PC-3 (cell line): ENCODE measurements at regions not wholly inside any gene's neighbourhood (a gene's known extent, or its start where the extent isn't known, plus 50 kb on each side); places are given as distances from the start of the nearest gene placed in this dataset.

Source experiments
- ATAC-seq: fragments of 200-7000 bp; cut with Tn5 transposase; 2 replicates; pipeline ENCODE4 v1.9.1; 2020; ENCODE audit warnings: mild to moderate bottlenecking, moderate library complexity
- BruUV-seq: library from RNA; stranded (reverse); fragments of 400-500 nt; replicated peaks from 2 replicates; lab custom pipeline; 2021; lab: Mats Ljungman, UMichigan
- CTCF ChIA-PET: fragments of 300-600 bp; sonication (Branson Sonifier 250); formaldehyde crosslinking; loops from one replicate; lab custom pipeline; 2022; ENCODE audit warnings: antibody characterized with exemption; lab: Charles Lee
- POLR2A ChIA-PET: fragments of 300-600 bp; sonication (Branson Sonifier 250); formaldehyde crosslinking; loops from one replicate; lab custom pipeline; 2022; ENCODE audit warnings: antibody characterized with exemption; ENCODE audit not compliant: unreplicated experiment; lab: Charles Lee
- DNase-seq: peaks from one replicate; pipeline ENCODE4 v3.0.0-alpha.2; 2015
- H2AFZ ChIP-seq: fragments of 300-600 bp; sonication (generic); 2 replicates; pipeline ENCODE4 v1.6.0; 2016; ENCODE audit warnings: antibody characterized with exemption, low read length
- H3F3A ChIP-seq: fragments of 300-600 bp; sonication (generic); one replicate; pipeline ENCODE4 v1.6.0; 2017; ENCODE audit warnings: antibody characterized with exemption, low read length, control low read depth, mild to moderate bottlenecking; ENCODE audit not compliant: unreplicated experiment
- H3K27ac ChIP-seq: fragments of 300-600 bp; sonication (generic); 2 replicates; pipeline ENCODE4 v1.5.1; 2016; ENCODE audit warnings: mild to moderate bottlenecking, low read length
- H3K27me3 ChIP-seq: fragments of 300-600 bp; sonication (generic); 2 replicates; pipeline ENCODE4 v1.6.1; 2016; ENCODE audit warnings: low read length, mixed read lengths
- H3K36me3 ChIP-seq: fragments of 300-600 bp; sonication (generic); 2 replicates; pipeline ENCODE4 v1.6.1; 2016; ENCODE audit warnings: low read depth, mixed run types, low read length, mixed read lengths
- H3K4me1 ChIP-seq: fragments of 300-600 bp; sonication (generic); 2 replicates; pipeline ENCODE4 v1.5.1; 2016; ENCODE audit warnings: low read length; ENCODE audit not compliant: insufficient read depth
- H3K4me2 ChIP-seq: fragments of 300-600 bp; sonication (generic); 2 replicates; pipeline ENCODE4 v1.6.0; 2016; ENCODE audit warnings: low read length
- H3K4me3 ChIP-seq: fragments of 300-600 bp; sonication (generic); 2 replicates; pipeline ENCODE4 v1.5.1; 2016; ENCODE audit warnings: mild to moderate bottlenecking, low read length, mixed read lengths
- H3K79me2 ChIP-seq: fragments of 300-600 bp; sonication (generic); 2 replicates; pipeline ENCODE4 v1.6.1; 2017; ENCODE audit warnings: low read length, mixed read lengths
- H3K9ac ChIP-seq: fragments of 300-600 bp; sonication (generic); 2 replicates; pipeline ENCODE4 v1.6.0; 2016; ENCODE audit warnings: mild to moderate bottlenecking, low read length
- H3K9me2 ChIP-seq: fragments of 300-600 bp; sonication (generic); replicated peaks from 2 replicates; pipeline ENCODE4 v1.6.1; 2016; ENCODE audit warnings: mixed run types, low read length, mixed read lengths
- H3K9me3 ChIP-seq: fragments of 300-600 bp; sonication (generic); 2 replicates; pipeline ENCODE4 v1.6.1; 2016; ENCODE audit warnings: low read length, mixed read lengths
- H4K20me1 ChIP-seq: fragments of 300-600 bp; sonication (generic); 2 replicates; pipeline ENCODE4 v1.6.1; 2016; ENCODE audit warnings: low read length, mixed read lengths
- EZH2 ChIP-seq: fragments of 300-600 bp; sonication (generic); IDR thresholded peaks from one replicate; pipeline ENCODE4 v1.6.1; 2017; ENCODE audit warnings: antibody characterized with exemption, mild to moderate bottlenecking, low read length; ENCODE audit not compliant: unreplicated experiment
- EZH2phosphoT487 ChIP-seq: fragments of 300-600 bp; sonication (generic); IDR thresholded peaks from 2 replicates; pipeline ENCODE4 v1.6.1; 2018; ENCODE audit warnings: mild to moderate bottlenecking, antibody characterized with exemption, low read length, borderline replicate concordance
- intact Hi-C: fragments of 100-400 bp; cut with micrococcal nuclease; formaldehyde crosslinking; loops from 2 replicates; pipeline ENCODE4 v1.9.0; 2023
- TF ChIP-seq, protein P1 (sequence below): fragments of 300-600 bp; sonication (generic); conservative IDR thresholded peaks from 2 replicates; pipeline ENCODE4 v1.5.1; 2017; ENCODE audit warnings: antibody characterized with exemption, low read depth, mild to moderate bottlenecking, low read length

DNA sequence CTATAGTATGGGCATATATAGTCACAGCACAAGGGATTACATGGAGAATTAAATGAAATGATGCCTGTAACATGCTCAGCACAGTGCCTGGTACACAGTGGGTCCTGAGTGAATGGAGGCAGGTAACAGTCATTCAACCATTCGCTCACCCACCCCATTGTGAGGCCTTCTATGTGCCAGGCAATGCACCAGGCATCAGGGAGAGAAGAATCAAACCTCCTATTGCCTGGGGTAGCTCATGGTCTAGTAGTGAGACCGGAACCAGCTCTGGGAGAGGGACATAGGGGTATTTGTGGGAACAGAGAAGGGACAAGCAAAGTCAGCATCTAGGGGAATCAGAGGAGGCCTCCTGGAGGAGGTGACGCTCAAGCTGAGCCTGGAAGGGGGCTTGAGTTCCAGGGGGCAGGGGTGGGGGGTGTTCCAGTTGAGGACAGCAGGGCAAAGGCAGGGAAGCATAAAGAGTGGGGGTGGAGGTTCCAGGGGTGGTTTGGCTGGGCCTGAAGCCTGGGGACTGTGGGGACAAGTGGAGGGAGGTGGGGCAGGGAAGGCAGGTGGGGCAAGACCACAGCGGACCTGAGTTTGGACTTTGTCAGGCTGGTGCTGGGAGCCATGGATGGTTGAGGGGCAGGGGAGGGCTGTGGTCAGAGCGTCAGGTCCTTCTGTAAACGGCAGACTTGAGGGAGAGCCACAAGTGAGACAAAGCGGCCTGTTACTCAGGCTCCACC lies 591.6 kb downstream of the PTPRU start:
- ATAC-seq (no peak), DNase-seq (no peak)
- H3K9me3 ChIP-seq: no peaks in the 10 kb centered on the region
- CTCF ChIA-PET: no interaction called here
- POLR2A ChIA-PET: no interaction called here
- no peaks in the 10 kb centered on the region for H3K9me2 ChIP-seq
- no TSS peak for BruUV-seq
- no peak overlapping the region for H3K4me3 ChIP-seq
- H3K27ac ChIP-seq: no peak overlapping the region
- H3K9ac ChIP-seq: no peak overlapping the region
- no peaks in the 10 kb centered on the region for H4K20me1 ChIP-seq
- H3K36me3 ChIP-seq: no peaks in the 10 kb centered on the region
- no peaks in the 10 kb centered on the region for H3F3A ChIP-seq
- H3K4me2 ChIP-seq: no peak overlapping the region
- no peaks in the 10 kb centered on the region for H3K4me1 ChIP-seq
- H3K79me2 ChIP-seq: no peaks in the 10 kb centered on the region
- no peak for TF ChIP-seq EZH2
- TF ChIP-seq, protein P1, sequence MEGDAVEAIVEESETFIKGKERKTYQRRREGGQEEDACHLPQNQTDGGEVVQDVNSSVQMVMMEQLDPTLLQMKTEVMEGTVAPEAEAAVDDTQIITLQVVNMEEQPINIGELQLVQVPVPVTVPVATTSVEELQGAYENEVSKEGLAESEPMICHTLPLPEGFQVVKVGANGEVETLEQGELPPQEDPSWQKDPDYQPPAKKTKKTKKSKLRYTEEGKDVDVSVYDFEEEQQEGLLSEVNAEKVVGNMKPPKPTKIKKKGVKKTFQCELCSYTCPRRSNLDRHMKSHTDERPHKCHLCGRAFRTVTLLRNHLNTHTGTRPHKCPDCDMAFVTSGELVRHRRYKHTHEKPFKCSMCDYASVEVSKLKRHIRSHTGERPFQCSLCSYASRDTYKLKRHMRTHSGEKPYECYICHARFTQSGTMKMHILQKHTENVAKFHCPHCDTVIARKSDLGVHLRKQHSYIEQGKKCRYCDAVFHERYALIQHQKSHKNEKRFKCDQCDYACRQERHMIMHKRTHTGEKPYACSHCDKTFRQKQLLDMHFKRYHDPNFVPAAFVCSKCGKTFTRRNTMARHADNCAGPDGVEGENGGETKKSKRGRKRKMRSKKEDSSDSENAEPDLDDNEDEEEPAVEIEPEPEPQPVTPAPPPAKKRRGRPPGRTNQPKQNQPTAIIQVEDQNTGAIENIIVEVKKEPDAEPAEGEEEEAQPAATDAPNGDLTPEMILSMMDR: no peak
- no peak for TF ChIP-seq EZH2phosphoT487
- H2AFZ ChIP-seq: no peak overlapping the region
- H3K27me3 ChIP-seq: peaks cover 66% of the 10 kb centered on the region
- intact Hi-C loops: no loop called here

DNA sequence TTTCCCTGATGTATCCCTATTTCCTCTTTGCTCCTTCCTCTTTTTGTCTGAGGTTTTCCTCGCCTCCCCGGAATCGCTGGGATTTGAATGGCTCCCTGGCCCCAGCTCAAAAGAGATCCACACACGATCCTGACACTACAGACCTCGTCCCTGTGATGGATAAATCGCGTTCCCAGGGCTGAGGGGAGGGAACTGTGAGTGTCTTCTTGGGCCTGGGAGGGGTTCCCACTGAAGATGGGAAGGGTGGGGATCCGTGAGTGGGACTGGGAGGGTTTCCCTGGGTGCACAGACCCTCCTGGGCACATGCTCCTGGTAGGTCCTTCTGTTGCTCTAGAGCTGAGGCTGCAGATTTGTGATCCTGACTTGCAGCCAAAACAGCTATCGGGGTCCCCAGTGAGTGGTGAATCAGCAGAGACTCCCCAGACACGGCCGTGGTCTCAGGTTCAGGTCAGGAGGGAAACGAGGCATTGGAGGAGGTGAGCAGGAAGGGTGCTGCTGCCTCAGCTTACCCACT lies 591.0 kb downstream of the PTPRU start:
- peaks cover 71% of the 10 kb centered on the region for H3K27me3 ChIP-seq
- no peak overlapping the region for H3K4me2 ChIP-seq
- ChIA-PET CTCF (no interaction called here), POLR2A (no interaction called here)
- intact Hi-C loops: no loop called here
- no TSS peak for BruUV-seq
- no peaks in the 10 kb centered on the region for H3K36me3 ChIP-seq
- H3K27ac ChIP-seq: no peak overlapping the region
- no peaks in the 10 kb centered on the region for H3K4me1 ChIP-seq
- TF ChIP-seq EZH2 (no peak), EZH2phosphoT487 (no peak)
- TF ChIP-seq, protein P1: no peak
- no peaks in the 10 kb centered on the region for H3K9me3 ChIP-seq
- no peaks in the 10 kb centered on the region for H3F3A ChIP-seq
- H3K79me2 ChIP-seq: no peaks in the 10 kb centered on the region
- no peaks in the 10 kb centered on the region for H4K20me1 ChIP-seq
- ATAC-seq (no peak), DNase-seq (no peak)
- no peaks in the 10 kb centered on the region for H3K9me2 ChIP-seq
- H3K9ac ChIP-seq: no peak overlapping the region
- no peak overlapping the region for H3K4me3 ChIP-seq
- H2AFZ ChIP-seq: no peak overlapping the region

GRCh38 chr1:29826646-29827045 lies 590.3 kb downstream of the PTPRU start:
- Histone ChIP-seq H3K4me1 (no peaks in the 10 kb centered on the region), H3K27me3 (peaks cover 67% of the 10 kb centered on the region), H3K9me2 (no peaks in the 10 kb centered on the region), H3F3A (no peaks in the 10 kb centered on the region), H4K20me1 (no peaks in the 10 kb centered on the region), H2AFZ (no peak overlapping the region), H3K9me3 (no peaks in the 10 kb centered on the region), H3K79me2 (no peaks in the 10 kb centered on the region), H3K4me3 (no peak overlapping the region), H3K27ac (no peak overlapping the region), H3K9ac (no peak overlapping the region), H3K4me2 (no peak overlapping the region), H3K36me3 (no peaks in the 10 kb centered on the region)
- CTCF ChIA-PET: no interaction called here
- BruUV-seq: no TSS peak
- DNase-seq: no peak
- TF ChIP-seq EZH2phosphoT487 (no peak), EZH2 (no peak)
- TF ChIP-seq, protein P1: no peak
- POLR2A ChIA-PET: no interaction called here
- intact Hi-C loops: no loop called here
- no peak for ATAC-seq
